HG03571 (cell line): ENCODE measurements at regions not wholly inside any gene's neighbourhood (a gene's known extent, or its start where the extent isn't known, plus 50 kb on each side); places are given as distances from the start of the nearest gene placed in this dataset.
"Not testable (repeated sequence)": the region's sequence is repeated elsewhere in the genome, so short reads cannot be mapped to it uniquely, and the experiment has no call there.

Source experiments
- ATAC-seq: cut with Tn5 transposase; IDR thresholded peaks from one replicate; pipeline ENCODE4 v1.9.1; 2021; ENCODE audit not compliant: unreplicated experiment

GRCh38 chr2:125207431-125207830 is 1182.3 kb downstream of the CNTNAP5 start:
- ATAC-seq = no peak

GRCh38 chr2:125216321-125216720 is 1191.2 kb downstream of the CNTNAP5 start:
- ATAC-seq = no peak

- ATAC-seq = no peak
Observed at GRCh38 chr2:125224188-125224587, 1199.1 kb downstream of the CNTNAP5 start.

- no peak for ATAC-seq
Observed at GRCh38 chr2:125224830-125225229, 1199.7 kb downstream of the CNTNAP5 start.

- no peak for ATAC-seq
Observed at GRCh38 chr2:125227843-125228392, 1202.8 kb downstream of the CNTNAP5 start.

- ATAC-seq = no peak
Observed at GRCh38 chr2:125240870-125241269, 1215.8 kb downstream of the CNTNAP5 start.

- no peak for ATAC-seq
Observed at GRCh38 chr2:125243074-125243473, 1218.0 kb downstream of the CNTNAP5 start.

GRCh38 chr2:125254010-125254409 is 1228.9 kb downstream of the CNTNAP5 start:
- no peak for ATAC-seq

GRCh38 chr2:125259451-125259850 is 1234.4 kb downstream of the CNTNAP5 start:
- ATAC-seq = no peak

- not testable (repeated sequence) for ATAC-seq
Observed at GRCh38 chr2:125260366-125260930, 1235.4 kb downstream of the CNTNAP5 start.

- no peak for ATAC-seq
Observed at GRCh38 chr2:125264453-125264852, 1239.4 kb downstream of the CNTNAP5 start.

- no peak for ATAC-seq
Observed at GRCh38 chr2:125267683-125268082, 1242.6 kb downstream of the CNTNAP5 start.

- ATAC-seq = no peak
Observed at GRCh38 chr2:125272651-125273050, 1247.6 kb downstream of the CNTNAP5 start.

GRCh38 chr2:125274718-125275117 is 1249.6 kb downstream of the CNTNAP5 start:
- ATAC-seq = no peak

- ATAC-seq = no peak
Observed at GRCh38 chr2:125280265-125280664, 1255.2 kb downstream of the CNTNAP5 start.

GRCh38 chr2:125281242-125281641 is 1256.2 kb downstream of the CNTNAP5 start:
- no peak for ATAC-seq

- ATAC-seq = no peak
Observed at GRCh38 chr2:125296742-125297141, 1271.7 kb downstream of the CNTNAP5 start.

- ATAC-seq = no peak
Observed at GRCh38 chr2:125310657-125311364, 1285.7 kb downstream of the CNTNAP5 start.

GRCh38 chr2:125312342-125312741 is 1287.3 kb downstream of the CNTNAP5 start:
- no peak for ATAC-seq

GRCh38 chr2:125313806-125314205 is 1288.7 kb downstream of the CNTNAP5 start:
- no peak for ATAC-seq

GRCh38 chr2:125318740-125319139 is 1293.7 kb downstream of the CNTNAP5 start:
- ATAC-seq = no peak

- ATAC-seq = no peak
Observed at GRCh38 chr2:125324273-125324672, 1299.2 kb downstream of the CNTNAP5 start.
